Stimulated activated naive CD4-positive, alpha-beta T cell (primary cell): ENCODE measurements at regions not wholly inside any gene's neighbourhood (a gene's known extent, or its start where the extent isn't known, plus 50 kb on each side); places are given as distances from the start of the nearest gene placed in this dataset.
A peak's percentile ranks its signal among the peaks of the same experiment; 100 is the strongest.

Experiments
- DNase-seq, 6 experiments: peaks; one replicate each; lab custom pipeline; 2025; lab: John Stamatoyannopoulos, UW

DNA sequence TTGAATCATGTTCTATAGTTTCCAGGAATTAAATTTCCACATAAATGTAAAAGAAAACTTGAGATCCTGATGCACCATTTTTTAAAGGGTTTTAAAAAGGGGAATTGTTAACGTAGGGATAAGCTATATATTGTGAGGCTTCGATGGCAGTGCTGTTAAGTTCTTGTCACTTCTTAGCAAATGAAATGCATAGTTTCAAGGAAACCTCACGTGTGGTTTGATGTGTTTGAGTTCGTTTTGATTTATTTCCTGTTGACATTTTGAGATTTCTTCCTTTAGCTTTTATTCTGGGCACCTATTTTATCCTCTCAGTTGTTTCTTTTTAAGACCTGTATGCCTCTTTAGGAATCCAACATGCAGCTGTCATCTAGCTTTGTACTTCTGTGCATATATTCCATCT, 301.0 kb downstream of the DOCK8 start:
- peak in 2 of 6 experiments; percentile 20 to 52 for DNase-seq

DNA sequence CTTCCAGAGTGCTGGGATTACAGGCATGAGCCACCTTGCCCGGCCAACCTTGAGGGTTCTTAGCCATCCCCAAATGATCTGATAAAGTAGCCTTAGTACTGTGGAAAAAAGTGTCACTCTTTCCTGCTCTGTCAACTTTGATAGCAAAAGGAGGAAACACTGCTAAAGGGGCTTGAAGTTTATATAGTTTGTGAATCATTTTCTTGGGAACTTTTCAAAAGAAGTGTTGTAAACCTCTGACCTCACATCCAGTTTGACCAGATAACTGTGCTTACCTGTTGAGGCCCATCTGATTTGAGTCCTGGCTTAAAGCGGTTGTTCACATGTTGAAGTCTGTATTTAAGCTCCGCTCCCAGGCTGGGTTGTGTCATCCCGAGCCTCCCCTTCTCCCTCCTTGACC, 303.3 kb downstream of the DOCK8 start:
- DNase-seq = no peak

DNA sequence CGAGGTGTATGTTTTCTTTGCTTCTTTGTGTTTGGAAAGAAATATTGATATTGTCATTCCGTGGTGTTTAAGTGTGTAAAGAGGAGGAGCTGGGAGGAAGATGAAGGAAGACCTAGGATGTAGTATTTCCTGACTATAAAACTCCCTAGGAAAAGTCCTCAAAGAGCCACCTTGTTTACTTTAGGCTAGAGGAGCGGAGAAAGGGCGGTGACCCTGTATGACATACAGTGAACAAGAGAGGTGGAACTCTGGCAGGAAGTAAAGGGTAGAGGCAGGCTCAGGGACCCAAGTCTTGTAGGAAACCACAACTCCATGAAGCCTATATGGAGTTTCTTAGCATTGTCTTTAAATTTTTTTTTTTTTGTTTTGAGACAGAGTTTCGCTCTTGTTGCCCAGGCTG, 303.9 kb downstream of the DOCK8 start:
- DNase-seq = peak in 1 of 6 experiments; percentile 37

DNA sequence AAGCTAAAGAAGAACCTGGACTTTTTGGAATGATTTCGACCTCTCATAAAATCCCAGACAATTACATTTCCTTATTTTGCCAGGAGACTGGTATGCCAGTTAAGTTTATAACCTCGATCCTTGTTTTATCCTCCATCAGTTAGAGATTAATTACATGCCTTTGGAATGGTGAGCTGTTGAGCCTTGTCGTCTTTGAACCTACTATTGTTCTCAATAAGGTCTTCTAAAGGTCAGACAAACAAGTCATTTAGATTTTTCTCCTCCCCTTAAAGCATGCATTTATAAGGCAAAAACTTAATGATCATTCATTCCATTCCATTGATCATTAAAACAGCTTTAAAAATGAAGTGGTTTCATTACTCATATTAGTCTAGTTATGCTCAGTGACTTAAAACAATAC, 304.9 kb downstream of the DOCK8 start:
- no peak for DNase-seq

DNA sequence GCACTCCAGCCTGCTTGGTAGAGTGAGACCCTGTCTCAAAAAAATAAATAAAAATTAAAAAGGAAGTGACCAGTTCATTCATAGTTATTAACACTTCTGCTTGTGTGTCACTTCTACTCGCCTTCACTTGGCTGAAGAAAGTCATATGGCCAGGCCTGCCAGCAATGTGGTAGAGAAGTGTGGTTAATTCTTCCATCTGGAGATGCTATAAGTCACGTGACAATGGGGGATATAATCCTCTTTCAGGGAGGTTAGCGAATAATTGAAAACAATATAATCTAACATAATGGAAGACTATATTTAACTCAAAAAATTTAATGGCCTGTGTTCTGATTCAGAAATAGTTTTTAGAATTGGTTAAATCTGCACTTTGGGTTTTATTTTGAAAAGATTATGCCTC, 305.6 kb downstream of the DOCK8 start:
- DNase-seq = no peak

DNA sequence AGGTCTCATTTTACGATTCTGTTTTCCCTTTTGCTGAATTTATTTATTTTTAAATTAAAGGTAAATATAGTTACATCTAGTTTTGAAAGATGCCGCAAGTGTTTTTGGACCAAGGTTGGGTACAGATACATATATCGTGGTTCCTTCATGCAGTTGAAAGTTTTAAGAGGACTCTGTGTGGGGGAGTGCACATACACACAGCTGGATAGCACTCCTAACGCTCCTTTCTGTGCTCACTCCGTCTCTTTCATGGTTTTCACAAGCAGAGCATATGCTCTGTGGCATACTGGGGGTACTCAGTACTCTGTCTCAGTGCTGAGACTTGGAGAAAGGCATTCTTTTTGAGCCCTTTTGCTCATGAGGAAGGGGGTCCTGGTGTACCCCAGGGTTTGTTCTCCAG, 307.5 kb downstream of the DOCK8 start:
- DNase-seq = no peak

DNA sequence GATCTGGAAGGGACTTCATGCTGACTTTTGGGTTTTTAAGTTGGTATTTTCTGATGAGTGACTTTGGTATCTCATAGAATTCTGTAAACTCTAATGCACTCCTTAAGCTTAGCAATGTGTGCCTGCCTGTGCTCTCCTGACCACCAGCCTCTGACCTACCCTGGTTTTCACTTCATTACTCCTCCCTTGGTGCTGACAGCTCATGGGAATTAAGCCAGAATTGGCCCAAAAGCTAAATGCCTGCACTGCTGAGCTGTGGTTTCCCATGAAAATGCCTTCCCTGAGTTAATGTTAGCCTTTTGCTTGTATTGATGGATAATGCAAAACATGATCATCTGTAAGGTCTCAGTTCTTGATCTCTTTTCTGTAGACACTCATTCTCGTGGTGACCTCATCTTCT, 308.0 kb downstream of the DOCK8 start:
- DNase-seq = no peak

DNA sequence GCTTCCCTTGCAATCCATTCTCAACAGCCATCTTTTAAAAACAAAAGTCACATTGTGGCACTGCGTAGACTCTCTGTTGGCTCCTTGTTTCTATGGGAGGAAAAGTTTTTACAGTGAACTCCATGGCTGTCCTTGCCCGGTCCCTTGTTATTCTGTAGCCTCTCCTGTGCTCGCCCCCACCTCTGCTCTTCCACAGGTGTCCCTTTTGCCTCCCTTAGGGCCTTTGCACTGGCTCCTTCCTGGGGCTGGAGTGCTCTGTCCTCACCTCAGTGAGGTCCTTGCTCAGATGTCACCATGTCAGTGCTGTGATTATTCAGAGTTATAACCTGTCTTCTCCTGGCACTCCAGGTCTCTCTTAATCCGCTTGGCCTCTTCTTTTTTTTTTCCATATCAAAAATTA, 308.8 kb downstream of the DOCK8 start:
- no peak for DNase-seq

DNA sequence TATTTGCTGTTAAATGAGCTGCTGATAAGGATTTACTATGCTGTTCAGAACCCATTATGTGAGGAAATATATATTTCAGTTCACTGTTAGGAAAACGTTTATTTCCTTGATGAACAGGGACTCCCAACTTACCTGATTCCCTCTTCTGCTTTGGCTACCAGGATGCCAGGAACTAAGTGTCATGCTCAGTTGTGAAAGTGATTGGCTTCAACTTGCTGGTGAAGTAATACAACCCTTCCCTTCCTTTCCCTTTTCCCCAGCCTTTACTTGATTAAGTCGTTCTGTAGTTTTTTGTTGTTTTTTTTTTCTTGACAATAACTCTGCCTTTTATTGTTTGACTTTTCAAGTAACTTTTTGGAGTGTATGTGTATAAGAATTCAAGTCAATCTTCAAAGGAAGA, 309.3 kb downstream of the DOCK8 start:
- DNase-seq = no peak

DNA sequence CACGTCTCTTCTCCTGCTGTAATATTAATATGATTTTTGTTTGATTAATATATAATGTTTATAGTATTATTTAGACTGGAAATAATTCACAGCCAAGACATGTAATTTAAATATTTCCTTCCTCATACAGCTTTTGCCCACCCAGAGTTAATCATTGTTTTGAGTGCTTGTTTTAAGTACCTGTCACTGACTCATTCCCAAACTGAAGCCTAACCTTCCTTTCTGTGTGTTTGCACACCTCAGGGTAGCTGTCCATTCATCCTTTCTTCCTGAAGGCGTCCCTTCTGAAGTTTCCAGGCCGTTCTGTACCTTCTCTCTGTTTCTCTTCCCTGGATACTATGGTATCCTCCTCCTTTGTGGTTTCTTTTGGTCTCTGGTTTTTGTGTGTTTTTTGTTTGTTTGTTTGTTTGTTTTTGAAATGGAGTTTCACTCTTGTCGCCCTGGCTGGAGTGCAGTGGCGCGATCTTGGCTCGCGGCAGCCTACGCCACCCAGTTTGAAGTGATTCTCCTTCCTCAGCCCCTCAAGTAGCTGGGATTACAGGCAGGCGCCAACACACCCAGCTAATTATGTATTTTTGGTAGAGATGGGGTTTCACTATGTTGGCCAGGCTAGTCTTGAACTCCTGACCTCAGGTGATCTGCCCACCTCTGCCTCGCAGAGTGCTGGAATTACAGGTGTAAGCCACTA, 312.4 kb downstream of the DOCK8 start:
- DNase-seq = no peak

DNA sequence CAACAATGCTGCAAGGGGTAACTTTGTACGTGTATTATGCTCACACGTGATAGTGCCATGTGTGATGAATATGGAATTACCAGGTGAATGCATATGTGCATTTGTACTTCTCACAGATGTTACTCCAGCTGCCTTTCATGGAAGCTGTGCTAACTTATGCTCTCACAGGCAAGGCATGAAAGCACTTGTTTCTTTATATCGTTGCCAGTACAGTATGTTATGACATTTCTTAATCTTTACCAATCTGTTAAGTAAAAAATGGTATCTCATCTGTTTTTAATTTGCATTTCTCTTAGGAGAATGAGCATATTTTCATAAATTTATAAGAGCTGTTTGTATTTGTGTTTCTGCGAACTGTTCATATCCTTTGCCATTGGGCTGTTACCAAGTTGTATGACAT, 311.8 kb upstream of the DMRT1 start:
- DNase-seq = no peak

DNA sequence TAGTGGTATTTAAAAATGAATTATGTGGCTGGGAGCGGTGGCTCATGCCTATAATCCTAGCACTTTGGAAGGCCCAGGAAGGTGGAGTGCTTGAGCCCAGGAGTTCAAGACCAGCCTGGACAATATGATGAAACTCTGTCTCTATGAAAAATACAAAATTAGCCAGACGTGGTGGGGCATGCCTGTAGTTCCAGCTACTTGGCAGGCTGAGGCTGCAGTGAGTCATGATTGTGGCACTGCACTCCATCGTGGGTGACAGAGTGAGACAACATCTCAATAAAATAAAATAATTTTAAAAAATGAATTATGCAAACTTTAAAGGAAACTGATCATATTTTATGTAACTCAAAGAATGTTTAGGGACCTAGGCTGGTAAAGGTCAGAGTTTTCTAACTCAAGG, 310.8 kb upstream of the DMRT1 start:
- no peak for DNase-seq

DNA sequence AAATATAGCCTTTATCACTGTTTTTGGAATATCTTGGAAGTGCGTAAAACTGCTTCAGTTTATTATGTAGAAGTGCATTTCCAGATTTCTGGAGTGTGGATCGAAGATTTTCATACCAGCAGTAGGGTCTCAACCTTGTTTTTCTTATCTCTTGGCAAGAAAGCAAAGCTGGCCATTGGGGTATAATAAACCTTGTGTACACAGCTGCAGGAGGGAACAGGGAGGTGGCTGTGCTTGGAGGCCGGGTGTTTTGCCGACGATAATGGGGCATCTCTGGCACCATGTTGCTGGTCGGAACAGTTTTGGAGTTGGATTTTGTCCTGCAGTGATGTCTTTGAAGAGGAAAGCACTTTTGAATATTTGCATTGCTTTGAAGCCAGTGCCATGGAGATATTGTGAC, 308.8 kb upstream of the DMRT1 start:
- DNase-seq = no peak

DNA sequence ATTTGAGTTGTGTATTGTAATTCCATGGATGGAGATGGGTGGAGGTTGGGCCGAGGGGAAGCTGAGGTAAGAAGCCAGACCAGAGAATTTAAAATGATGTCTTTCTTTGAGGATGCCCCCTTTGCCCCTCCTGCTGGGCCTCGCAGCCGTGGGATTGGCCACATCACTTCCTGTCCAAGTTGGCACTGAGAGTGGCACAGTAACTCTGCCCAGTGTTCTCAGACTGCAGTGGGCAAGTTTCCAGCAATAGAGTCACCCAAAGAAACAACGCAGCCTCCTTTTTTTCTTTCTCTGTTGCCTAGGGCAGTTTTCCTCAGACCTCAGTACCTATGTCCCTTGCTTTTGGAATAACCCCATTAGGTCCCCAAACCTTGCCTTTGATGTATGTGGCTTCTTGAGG, 306.6 kb upstream of the DMRT1 start:
- no peak for DNase-seq

DNA sequence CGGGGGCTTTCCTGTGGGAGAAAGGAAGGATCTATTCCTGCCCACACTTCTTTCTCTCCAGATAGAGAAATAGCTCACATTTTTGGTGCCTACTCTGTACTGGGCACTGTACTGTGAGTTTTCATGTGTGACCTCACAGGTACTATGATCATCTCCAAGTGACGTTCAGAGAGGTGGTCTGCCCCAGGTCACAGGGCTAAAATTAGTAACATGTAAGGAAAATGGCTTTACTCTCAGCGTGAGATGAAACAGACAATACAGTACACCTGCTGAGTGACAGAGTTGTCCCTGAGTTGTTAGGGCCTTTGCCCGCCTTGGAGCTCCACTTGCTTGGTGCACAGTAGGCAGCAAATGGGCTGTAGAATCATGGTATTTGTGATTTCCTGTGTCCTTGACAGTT, 306.1 kb upstream of the DMRT1 start:
- DNase-seq = no peak

DNA sequence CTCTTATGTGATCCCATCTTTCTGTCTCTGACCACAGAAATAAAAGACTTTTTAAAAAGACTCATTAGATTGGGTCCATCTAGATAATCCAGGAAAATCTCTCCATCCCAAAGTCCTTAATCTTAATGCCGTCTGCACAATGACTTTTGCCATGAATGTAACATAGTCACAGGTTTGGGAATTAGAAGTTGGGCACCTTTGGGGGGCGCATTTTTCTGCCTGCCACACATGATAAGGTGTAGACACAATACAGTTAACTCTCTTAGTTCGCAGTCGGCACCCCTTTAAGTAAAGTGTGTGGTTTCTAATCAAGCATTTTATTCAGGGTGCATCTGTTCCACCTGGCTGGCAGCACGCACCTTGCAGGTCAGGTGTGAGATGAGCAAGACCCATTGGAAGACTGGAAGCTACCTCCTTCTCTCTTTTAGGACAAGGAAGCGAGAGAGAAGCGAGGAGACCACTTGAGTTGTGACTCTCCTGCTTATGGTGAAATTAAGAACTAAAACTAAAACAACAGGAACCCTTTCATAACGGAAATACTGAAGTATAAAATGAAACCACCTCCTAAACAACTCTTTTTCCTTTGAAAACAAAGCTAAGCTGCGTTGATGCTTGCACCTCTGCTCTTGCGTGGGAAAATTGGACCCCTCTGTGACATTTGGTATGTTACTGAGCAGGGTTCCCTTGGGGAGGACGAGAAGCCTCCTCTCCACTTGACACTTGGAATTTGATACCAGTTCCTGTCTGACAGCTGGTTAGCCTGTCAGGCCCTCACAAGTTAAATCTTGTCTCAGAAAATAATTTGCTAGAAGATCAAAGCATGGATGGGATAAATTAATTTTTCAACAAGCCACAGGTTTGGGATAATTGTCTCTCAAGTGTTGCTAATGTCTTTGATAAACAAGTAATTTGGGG, 304.6 kb upstream of the DMRT1 start:
- DNase-seq = no peak

DNA sequence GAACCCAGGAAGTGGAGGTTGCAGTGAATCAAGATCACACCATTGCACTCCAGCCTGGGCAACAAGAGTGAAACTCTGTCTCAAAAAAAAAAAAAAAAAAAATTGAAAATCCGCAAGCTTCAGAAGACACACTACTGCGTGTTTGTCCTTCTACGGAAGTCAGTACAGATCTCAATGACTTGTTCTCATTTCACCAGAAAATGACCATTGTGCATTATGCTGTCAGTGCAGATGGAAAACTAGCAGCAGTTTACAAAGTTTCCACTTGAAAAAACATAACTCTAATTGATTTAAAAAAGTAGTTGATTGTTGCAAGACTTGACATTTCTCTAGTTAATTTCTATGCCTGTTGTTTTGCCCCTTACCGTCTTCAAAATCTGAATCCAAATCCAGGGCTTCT, 298.0 kb upstream of the DMRT1 start:
- no peak for DNase-seq

DNA sequence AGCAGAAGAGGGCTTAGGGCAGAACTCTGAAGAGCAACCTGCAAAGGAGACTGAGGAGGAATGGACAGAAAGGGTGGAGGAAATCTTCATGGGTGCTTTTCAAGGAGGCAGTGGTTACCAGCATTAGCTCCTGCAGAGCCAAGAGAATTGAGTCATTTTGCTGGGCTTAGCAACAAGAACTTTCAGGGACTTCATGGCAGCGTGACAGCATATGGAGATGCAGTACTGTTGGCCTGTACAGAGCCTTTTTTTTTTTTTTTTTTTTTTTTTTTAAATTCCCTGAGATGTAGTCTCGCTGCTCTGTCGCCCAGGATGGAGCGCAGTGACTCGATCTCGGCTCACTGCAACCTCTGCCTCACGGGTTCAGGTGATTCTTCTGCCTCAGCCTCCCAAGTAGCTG, 296.0 kb upstream of the DMRT1 start:
- no peak for DNase-seq

DNA sequence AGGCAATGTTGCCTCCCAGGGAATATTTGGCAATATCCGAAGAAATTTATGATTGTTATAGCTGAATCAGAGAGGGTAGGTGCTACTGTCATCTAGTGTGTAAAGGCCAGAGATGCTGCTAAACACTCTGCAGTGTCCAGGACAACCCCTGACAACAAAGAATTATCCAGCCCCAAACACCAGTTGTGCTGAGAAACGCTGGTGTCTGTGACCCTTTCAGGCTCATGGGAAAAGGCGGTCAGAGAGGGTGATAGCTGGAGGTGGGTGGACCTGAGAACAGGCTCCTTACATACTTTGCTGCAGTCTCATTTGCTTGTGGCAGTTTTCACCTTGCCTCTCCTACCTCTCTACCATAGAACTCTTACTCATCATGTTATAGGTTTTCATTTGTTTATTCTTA, 295.3 kb upstream of the DMRT1 start:
- DNase-seq = no peak

DNA sequence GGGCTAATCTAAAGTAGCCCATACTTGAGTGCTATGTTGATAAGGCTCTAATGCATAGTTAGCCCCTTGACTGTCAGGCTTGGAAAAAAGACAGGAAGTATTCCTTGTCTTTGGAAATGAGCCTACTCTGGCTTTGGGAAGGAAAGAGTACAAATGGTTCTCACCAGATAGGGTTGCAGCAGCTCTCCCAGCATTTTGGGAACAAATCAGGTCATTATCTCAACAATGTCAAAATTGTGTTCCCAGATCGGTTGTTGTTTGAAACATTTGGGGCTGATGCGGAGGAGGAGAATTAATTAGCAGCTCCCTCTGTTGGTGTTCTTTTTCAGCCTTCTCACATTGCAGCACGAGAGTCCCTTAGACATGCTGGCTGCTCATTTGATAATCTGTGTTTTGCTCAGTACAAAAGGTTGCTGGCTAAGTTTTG, 294.7 kb upstream of the DMRT1 start:
- DNase-seq = peak in 2 of 6 experiments; percentile 17 to 42

DNA sequence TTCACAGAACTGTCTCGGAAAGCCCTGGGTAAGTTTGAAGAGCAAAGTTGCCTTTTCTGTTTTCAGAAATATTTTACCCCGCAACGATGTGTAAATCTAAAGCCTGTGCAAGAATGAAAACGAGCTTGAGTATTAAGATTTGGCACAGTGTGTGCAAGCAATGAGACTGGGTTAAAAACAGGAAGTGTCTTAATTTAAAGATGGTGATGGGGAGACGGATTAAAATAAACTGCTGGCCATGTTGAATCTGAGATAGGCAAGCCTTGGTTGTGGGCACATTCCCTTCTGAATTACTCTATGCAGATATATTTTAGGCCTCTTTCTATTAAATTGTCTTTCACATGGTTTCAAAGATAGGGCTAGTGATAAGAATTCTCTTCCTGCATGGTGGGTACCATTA, 294.2 kb upstream of the DMRT1 start:
- no peak for DNase-seq

DNA sequence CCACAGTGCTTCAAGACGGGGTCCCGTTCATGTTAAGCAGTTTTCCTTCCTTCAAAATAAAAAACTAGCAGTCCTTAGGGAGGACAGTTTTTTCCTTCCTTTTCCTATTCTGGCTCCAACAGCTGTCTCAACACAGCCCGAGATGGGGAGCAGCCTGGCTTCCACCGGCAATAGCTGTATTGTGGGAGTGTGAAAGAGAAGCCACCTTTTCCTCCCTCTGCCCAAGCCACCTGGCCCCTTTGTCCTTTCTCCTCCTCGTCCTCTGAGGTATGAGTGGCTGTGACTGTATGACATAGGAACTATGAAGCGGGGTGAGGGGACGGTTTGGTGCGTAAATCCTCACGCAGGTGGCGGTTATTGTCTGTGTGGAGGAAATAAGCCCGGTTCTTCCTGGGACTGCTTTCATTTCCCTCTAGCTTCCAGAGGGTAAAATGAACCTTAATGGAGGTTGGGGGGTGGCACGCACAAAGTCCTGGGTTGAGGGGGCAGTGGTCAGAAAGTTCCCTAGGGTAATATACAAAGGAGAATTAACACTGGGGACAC, 292.0 kb upstream of the DMRT1 start:
- DNase-seq = no peak

DNA sequence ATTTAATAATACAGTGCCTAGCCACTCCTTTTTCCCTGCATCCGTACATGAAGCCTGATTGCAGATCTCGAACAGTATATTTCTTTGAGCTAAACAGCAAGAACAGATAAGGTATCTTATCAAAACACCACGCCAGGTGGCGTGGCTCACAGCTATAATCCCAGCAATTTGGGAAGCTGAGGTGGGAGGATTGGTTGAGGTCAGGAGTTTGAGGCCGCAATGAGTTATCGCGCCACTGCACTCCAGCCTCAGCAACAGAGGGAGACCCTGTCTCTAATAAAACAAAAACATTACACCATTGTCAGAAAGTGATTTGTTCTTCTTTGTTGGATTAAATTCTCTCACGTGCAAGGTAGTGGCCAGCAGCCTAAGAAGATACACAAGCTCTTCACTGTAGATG, 291.2 kb upstream of the DMRT1 start:
- no peak for DNase-seq
